ENCODE measurements at regions not wholly inside any gene's neighbourhood (a gene's known extent, or its start where the extent isn't known, plus 50 kb on each side); places are given as distances from the start of the nearest gene placed in this dataset.

- TF ChIP-seq NFE2L2 (conservative IDR thresholded peaks at IDR 0.05; ENCODE audit: low read length) = no peak
- no peak for TF ChIP-seq MAFK (IDR thresholded peaks at IDR 0.05; ENCODE audit: partially characterized antibody)
Observed at GRCh38 chr7:119711104-119711503, 561.9 kb upstream of the KCND2 start.
